BJ (cell line): ENCODE measurements at regions not wholly inside any gene's neighbourhood (a gene's known extent, or its start where the extent isn't known, plus 50 kb on each side); places are given as distances from the start of the nearest gene placed in this dataset.

ENCODE experiments used
- CTCF ChIA-PET: fragments of 350-600 bp; formaldehyde crosslinking; extraction: SDS; loops from one replicate; lab custom pipeline; 2021; ENCODE audit warnings: antibody characterized with exemption, inconsistent platforms; lab: Yijun Ruan, JAX
- POLR2A ChIA-PET: fragments of 300-600 bp; sonication (Branson Sonifier 250); formaldehyde crosslinking; extraction: SDS; loops from one replicate; lab custom pipeline; 2021; ENCODE audit warnings: antibody characterized with exemption; lab: Charles Lee
- DNase-seq: peaks from one replicate; pipeline ENCODE4 v3.0.0-alpha.2; 2011; ENCODE audit warnings: low read depth
- H3K27me3 ChIP-seq: 2 replicates; pipeline ENCODE4 v1.6.0; 2011; ENCODE audit warnings: low read length; ENCODE audit not compliant: control insufficient read depth, insufficient read depth
- H3K36me3 ChIP-seq: 2 replicates; pipeline ENCODE4 v1.5.1; 2011; ENCODE audit warnings: low read length; ENCODE audit not compliant: control insufficient read depth, insufficient read depth
- H3K4me3 ChIP-seq: 2 replicates; pipeline ENCODE4 v1.5.1; 2011; ENCODE audit warnings: low read depth, mild to moderate bottlenecking, control low read depth, low read length
- TF ChIP-seq, protein P1 (sequence below): IDR thresholded peaks from 2 replicates; pipeline ENCODE4 v1.5.1; 2011; ENCODE audit warnings: low read depth, mild to moderate bottlenecking, control low read depth, inconsistent platforms, low read length, moderate library complexity; ENCODE audit not compliant: insufficient read depth

DNA sequence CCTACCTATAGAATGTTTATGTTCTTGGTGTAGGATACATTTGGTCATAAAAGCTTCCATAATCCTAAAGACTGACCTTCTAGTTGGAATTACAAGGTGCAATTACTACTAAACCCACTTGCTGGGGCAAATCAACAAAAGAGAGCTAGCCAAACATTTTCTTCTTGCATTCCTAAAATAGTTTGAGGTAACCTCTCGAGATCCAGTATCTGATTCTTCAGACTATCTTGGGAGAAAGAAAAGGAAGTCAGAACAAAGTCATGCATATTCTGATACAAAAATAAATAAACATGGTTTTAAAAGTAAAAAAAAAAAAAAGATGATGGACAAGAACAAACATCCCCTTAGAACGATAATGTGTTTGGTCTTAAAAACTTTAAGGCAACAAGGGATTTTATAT is 294.2 kb upstream of the RSPO3 start:
- POLR2A ChIA-PET = interaction anchor here (0.6 kb wide), 1 partner anchor 12 kb away, joined by 6 read pairs; no protein-coding TSS in a partner anchor
- TF ChIP-seq, protein P1, sequence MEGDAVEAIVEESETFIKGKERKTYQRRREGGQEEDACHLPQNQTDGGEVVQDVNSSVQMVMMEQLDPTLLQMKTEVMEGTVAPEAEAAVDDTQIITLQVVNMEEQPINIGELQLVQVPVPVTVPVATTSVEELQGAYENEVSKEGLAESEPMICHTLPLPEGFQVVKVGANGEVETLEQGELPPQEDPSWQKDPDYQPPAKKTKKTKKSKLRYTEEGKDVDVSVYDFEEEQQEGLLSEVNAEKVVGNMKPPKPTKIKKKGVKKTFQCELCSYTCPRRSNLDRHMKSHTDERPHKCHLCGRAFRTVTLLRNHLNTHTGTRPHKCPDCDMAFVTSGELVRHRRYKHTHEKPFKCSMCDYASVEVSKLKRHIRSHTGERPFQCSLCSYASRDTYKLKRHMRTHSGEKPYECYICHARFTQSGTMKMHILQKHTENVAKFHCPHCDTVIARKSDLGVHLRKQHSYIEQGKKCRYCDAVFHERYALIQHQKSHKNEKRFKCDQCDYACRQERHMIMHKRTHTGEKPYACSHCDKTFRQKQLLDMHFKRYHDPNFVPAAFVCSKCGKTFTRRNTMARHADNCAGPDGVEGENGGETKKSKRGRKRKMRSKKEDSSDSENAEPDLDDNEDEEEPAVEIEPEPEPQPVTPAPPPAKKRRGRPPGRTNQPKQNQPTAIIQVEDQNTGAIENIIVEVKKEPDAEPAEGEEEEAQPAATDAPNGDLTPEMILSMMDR = no peak
- DNase-seq = no peak
- CTCF ChIA-PET = no interaction called here
- no peaks in the 10 kb centered on the region for H3K27me3 ChIP-seq
- no peaks in the 10 kb centered on the region for H3K36me3 ChIP-seq
- no peak overlapping the region for H3K4me3 ChIP-seq

DNA sequence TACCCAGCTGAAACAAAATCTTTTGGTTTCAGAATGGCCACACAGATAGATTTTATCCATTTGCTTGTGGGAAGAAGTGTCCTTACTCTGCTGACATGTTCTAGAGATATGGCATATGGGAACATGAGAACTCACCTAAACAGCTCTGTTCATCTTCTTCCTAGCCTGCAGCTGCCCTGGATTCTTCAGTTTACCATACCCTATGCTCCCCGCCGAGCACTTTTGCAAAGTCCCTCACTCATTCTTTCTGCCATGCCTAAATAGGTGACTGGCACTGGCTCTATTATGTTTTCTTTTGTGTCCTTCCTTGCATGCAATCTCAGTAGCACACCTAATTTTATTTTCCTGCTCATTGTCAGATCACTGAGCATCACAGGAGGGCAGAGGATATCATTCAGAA is 293.7 kb upstream of the RSPO3 start:
- Histone ChIP-seq H3K27me3 (no peaks in the 10 kb centered on the region), H3K4me3 (no peak overlapping the region), H3K36me3 (no peaks in the 10 kb centered on the region)
- ChIA-PET CTCF (no interaction called here), POLR2A (interaction anchor here (0.6 kb wide), 1 partner anchor 12 kb away, joined by 6 read pairs; no protein-coding TSS in a partner anchor)
- DNase-seq = no peak
- TF ChIP-seq, protein P1 = no peak

DNA sequence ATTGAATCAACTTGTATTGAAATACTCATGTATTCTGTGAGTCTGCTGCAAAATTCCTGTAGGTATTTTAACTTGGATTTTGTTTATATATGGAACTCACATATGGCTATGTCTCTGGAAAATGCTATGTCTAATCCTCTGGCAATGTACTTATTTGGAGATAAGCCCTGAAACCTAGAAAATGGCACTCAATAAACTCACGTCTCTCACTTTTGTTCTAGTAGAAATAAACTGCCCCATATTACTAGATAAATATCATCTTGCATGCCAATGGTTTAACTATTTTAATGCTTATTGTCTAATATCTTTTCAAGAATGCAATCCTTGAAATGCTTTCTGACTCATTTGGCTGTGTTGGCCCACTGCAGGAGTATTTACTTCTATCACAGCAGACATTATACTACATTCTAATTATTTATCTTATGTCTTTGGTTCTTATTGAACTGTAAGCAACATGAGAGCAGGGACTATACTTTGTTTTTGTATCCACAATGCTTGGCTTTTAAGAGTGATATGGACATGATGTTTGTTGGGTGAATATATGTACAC is 292.2 kb upstream of the RSPO3 start:
- TF ChIP-seq, protein P1 = no peak
- H3K27me3 ChIP-seq = no peaks in the 10 kb centered on the region
- ChIA-PET CTCF (no interaction called here), POLR2A (no interaction called here)
- H3K36me3 ChIP-seq = no peaks in the 10 kb centered on the region
- no peak for DNase-seq
- no peak overlapping the region for H3K4me3 ChIP-seq

DNA sequence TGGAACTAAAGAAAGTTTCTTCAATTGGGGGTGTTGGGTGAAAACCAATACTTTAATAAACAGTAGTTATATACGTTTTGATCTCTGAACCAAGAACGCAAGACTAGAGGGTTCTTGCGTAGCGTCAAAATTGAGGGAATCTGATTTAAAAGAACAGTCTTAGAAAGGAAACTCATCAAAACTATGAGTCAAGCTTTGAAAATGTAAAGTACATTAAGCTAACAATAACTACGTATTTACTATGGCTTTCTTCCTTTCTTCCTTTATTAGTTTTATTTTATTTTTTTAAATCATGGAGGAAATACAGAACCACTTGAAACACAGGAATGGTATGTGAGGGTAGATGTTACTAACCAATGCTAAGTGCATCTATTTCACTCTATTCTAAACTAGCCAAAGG is 287.0 kb upstream of the RSPO3 start:
- Histone ChIP-seq H3K4me3 (no peak overlapping the region), H3K36me3 (no peaks in the 10 kb centered on the region), H3K27me3 (no peaks in the 10 kb centered on the region)
- DNase-seq = no peak
- CTCF ChIA-PET = no interaction called here
- POLR2A ChIA-PET = no interaction called here
- TF ChIP-seq, protein P1 = no peak

DNA sequence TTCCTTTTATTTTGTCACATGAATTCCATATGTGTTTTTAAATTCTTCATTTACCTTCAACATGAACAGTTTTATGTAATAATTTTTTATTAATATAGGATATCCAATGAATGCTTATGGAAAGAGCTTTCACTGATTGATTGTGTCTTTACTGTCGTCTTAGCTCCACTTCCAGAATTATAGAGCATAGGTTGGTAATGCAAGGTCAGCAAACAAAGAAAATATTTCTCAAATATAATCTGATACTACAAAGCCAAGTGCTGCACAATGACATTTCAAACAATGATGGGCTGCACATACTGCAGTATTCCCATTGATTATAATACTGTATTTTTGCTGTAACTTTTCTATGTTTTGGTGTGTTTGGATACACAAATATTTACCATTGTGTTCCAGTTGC is 275.7 kb upstream of the RSPO3 start:
- Histone ChIP-seq H3K27me3 (no peaks in the 10 kb centered on the region), H3K36me3 (no peaks in the 10 kb centered on the region), H3K4me3 (no peak overlapping the region)
- TF ChIP-seq, protein P1 = no peak
- POLR2A ChIA-PET = interaction anchor here (0.7 kb wide), 1 partner anchor 23 kb away, joined by 3 read pairs; no protein-coding TSS in a partner anchor
- no peak for DNase-seq
- CTCF ChIA-PET = interaction anchor here (1.6 kb wide), 1 partner anchor 39 kb away, joined by 5 read pairs; no protein-coding TSS in a partner anchor
